ENCODE measurements at regions not wholly inside any gene's neighbourhood (a gene's known extent, or its start where the extent isn't known, plus 50 kb on each side); places are given as distances from the start of the nearest gene placed in this dataset.

DNA sequence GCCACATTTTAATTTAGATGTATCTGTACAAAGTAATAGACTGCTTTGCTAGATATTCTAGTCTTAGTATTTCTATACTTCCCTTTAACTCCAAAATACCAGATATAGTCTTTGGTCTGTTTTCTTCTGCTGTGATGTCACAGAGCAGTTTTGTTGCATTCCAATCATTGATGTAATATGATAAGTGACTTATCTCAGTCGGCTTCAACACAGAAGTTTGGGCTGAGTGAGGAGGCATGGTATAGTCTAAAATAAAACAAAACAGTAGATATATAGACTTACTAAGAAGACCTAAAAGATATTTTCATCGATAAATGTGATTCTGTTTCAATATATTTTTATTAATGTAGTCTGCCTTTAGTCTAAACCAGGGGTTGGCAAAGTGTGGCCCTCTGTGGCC lies 169.9 kb downstream of the DCK start:
- intact Hi-C loops (cut with DNase I; ENCODE audit: low total_unique reads) = no loop called here
- 81% methylated on average over 2 of the region's 2 CpGs for WGBS, 2 donors
- no peaks in the 10 kb centered on the region for H3K27me3 ChIP-seq
- DNase-seq = no peak
- no peak for TF ChIP-seq POLR2A (IDR thresholded peaks at IDR 0.05)
- TF ChIP-seq CTCF (IDR thresholded peaks at IDR 0.05) = no peak
- no peaks in the 10 kb centered on the region for H3K4me1 ChIP-seq
- no peaks in the 10 kb centered on the region for H3K9me3 ChIP-seq
- no peaks in the 10 kb centered on the region for H3K36me3 ChIP-seq (ENCODE audit: low read depth, missing control alignments)
- H3K27ac ChIP-seq = no peak overlapping the region
- H3K4me3 ChIP-seq = no peak overlapping the region

DNA sequence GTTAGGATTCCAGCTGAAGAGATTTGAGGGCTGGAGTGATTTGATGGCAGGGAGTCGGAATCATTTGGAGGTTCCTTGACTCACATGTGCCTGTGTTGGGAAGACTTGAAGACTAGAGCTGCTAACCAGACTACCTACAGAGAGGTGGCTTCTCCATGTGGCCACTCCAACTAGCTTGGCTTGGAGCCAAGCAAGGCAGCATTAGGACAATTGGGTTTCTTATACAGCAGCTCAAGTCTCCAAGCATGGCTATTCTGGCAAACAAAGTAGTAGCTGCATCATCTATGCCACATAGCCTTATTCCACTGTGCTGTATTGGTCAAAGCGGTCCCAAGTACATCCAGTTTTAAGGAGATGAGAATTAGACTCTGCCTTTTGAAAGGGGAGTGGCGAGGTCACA lies 171.7 kb upstream of the SLC4A4 start:
- H3K4me3 ChIP-seq = no peak overlapping the region
- no peak for DNase-seq
- whole genome bisulfite sequencing, 2 donors = 91 to 92% methylated on average over 3 of the region's 3 CpGs
- H3K27me3 ChIP-seq = no peaks in the 10 kb centered on the region
- no peaks in the 10 kb centered on the region for H3K4me1 ChIP-seq
- no peaks in the 10 kb centered on the region for H3K9me3 ChIP-seq
- intact Hi-C loops (cut with DNase I; ENCODE audit: low total_unique reads) = no loop called here
- TF ChIP-seq POLR2A (IDR thresholded peaks at IDR 0.05) = no peak
- H3K27ac ChIP-seq = no peak overlapping the region
- H3K36me3 ChIP-seq (ENCODE audit: low read depth, missing control alignments) = no peaks in the 10 kb centered on the region

DNA sequence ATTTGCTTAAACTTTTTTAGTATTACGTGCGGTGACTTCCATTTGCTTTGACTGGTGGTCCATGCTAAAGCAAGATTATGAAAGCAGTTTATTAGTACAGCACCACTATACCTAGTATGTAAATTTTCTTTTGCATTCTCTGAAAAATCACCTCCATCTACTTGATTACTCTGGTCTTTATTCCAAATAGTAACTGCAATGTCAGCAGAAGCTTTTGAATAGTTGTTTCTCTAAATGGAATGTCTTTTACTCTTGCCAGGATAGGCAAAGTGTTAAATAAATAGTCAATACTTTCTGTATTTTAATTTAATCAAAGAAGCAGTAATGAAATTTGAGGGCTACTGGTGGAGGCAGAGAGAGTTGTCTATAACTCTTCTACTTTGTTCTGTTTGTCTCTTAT lies 167.2 kb upstream of the SLC4A4 start:
- Histone ChIP-seq H3K9me3 (no peaks in the 10 kb centered on the region), H3K27me3 (no peaks in the 10 kb centered on the region), H3K4me1 (no peaks in the 10 kb centered on the region), H3K4me3 (no peak overlapping the region), H3K27ac (no peak overlapping the region), H3K36me3 (ENCODE audit: low read depth, missing control alignments) (no peaks in the 10 kb centered on the region)
- intact Hi-C loops (cut with DNase I; ENCODE audit: low total_unique reads) = no loop called here
- TF ChIP-seq POLR2A (IDR thresholded peaks at IDR 0.05) (no peak), CTCF (IDR thresholded peaks at IDR 0.05) (no peak)
- 95 to 100% methylated on average over 2 of the region's 2 CpGs for WGBS, 2 donors
- DNase-seq = no peak

GRCh38 chr4:71181332-71181731 lies 157.5 kb upstream of the SLC4A4 start:
- TF ChIP-seq CTCF (IDR thresholded peaks at IDR 0.05) = no peak
- TF ChIP-seq POLR2A (IDR thresholded peaks at IDR 0.05) = no peak
- H3K36me3 ChIP-seq (ENCODE audit: low read depth, missing control alignments) = no peaks in the 10 kb centered on the region
- intact Hi-C loops (cut with DNase I; ENCODE audit: low total_unique reads) = no loop called here
- no peak overlapping the region for H3K27ac ChIP-seq
- DNase-seq = no peak
- H3K27me3 ChIP-seq = no peaks in the 10 kb centered on the region
- WGBS, 2 donors = 65 to 69% methylated on average over 1 of the region's 1 CpG
- H3K4me1 ChIP-seq = no peaks in the 10 kb centered on the region
- no peak overlapping the region for H3K4me3 ChIP-seq
- H3K9me3 ChIP-seq = no peaks in the 10 kb centered on the region

DNA sequence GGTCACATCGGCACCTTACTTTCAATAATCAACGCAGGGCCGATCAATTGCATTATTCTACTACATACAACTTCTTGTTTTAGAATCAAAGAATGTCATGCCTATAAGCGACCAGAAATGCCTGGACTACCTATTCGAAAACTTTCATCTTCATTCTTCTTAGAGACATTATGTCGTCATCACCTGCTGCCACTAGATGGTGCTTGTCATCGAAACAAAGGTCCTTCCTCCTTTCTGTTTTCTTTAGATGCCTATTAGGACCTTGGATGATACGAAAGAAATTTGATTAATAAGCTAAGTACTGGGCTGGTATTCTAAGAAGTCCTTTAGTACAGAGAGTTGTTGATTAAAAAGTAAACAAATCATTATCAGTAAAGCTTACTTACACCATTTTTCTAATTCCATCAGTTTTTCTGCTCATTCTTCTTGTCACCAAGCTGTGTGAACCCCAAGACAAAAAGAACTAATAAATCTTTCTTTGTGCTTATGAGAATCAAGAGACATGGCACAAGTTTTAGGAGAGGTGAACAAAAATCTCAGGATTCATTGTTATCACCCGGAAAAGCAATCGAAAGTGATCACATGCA lies 154.5 kb upstream of the SLC4A4 start:
- peak; percentile 75 for DNase-seq
- Histone ChIP-seq H3K9me3 (no peaks in the 10 kb centered on the region), H3K4me1 (peaks cover 6% of the 10 kb centered on the region), H3K36me3 (ENCODE audit: low read depth, missing control alignments) (no peaks in the 10 kb centered on the region), H3K27ac (no peak overlapping the region), H3K4me3 (no peak overlapping the region), H3K27me3 (no peaks in the 10 kb centered on the region)
- peak; percentile 21 to 45 (median 22) for TF ChIP-seq CTCF (IDR thresholded peaks at IDR 0.05)
- TF ChIP-seq POLR2A (IDR thresholded peaks at IDR 0.05) = no peak
- WGBS, 2 donors = 41 to 42% methylated on average over 10 of the region's 10 CpGs
- intact Hi-C loops (cut with DNase I; ENCODE audit: low total_unique reads) = no loop called here
